ENCODE measurements at regions not wholly inside any gene's neighbourhood (a gene's known extent, or its start where the extent isn't known, plus 50 kb on each side); places are given as distances from the start of the nearest gene placed in this dataset.

- no peaks in the 10 kb centered on the region for H3F3A ChIP-seq (ENCODE audit: insufficient read depth, low read length, poor library complexity, severe bottlenecking)
- no peak overlapping the region for H3K4me2 ChIP-seq (ENCODE audit: low read length)
- no peaks in the 10 kb centered on the region for H3K36me3 ChIP-seq (ENCODE audit: insufficient read depth, low read length)
- no peaks in the 10 kb centered on the region for H3K79me2 ChIP-seq (replicated peaks; ENCODE audit: insufficient read depth, low read length)
- no peaks in the 10 kb centered on the region for H3K27me3 ChIP-seq (ENCODE audit: insufficient read depth, low read depth, low read length)
- H3K9me2 ChIP-seq (ENCODE audit: insufficient read depth, low read length), result no peaks in the 10 kb centered on the region
- H3K27ac ChIP-seq (ENCODE audit: low read length), result no peak overlapping the region
- no peak overlapping the region for H3K4me3 ChIP-seq (ENCODE audit: low read length)
- H2AFZ ChIP-seq (ENCODE audit: low read depth, low read length), result no peak overlapping the region
- TF ChIP-seq POLR2AphosphoS5 (IDR thresholded peaks at IDR 0.05), result no peak
- no peak for TF ChIP-seq RAD21 (conservative IDR thresholded peaks at IDR 0.05)
- TF ChIP-seq REST (IDR thresholded peaks at IDR 0.05; ENCODE audit: borderline replicate concordance), result no peak
- no peak for TF ChIP-seq CTCF (IDR thresholded peaks at IDR 0.05; ENCODE audit: poor library complexity, severe bottlenecking)
- TF ChIP-seq MXI1 (conservative IDR thresholded peaks at IDR 0.05; ENCODE audit: poor library complexity, severe bottlenecking), result no peak
- no peak for TF ChIP-seq TAF1 (IDR thresholded peaks at IDR 0.05; ENCODE audit: low read depth)
- no peak for TF ChIP-seq EP300 (conservative IDR thresholded peaks at IDR 0.05; ENCODE audit: poor library complexity, severe bottlenecking)
- no peak for TF ChIP-seq SMC3 (conservative IDR thresholded peaks at IDR 0.05; ENCODE audit: poor library complexity)
- TF ChIP-seq EZH2 (IDR thresholded peaks at IDR 0.05; ENCODE audit: borderline replicate concordance, insufficient read depth, low read length, poor library complexity, severe bottlenecking), result no peak
- no peaks in the 10 kb centered on the region for H3K9me3 ChIP-seq (ENCODE audit: low read length)
- no peak overlapping the region for H3K9ac ChIP-seq (ENCODE audit: low read length)
- H4K20me1 ChIP-seq (ENCODE audit: insufficient read depth), result no peaks in the 10 kb centered on the region
These were observed 625.9 kb upstream of the CADM1 start for GRCh38 chr11:116130122-116130521.

- H2AFZ ChIP-seq (ENCODE audit: low read depth, low read length), result no peak overlapping the region
- H3K9me2 ChIP-seq (ENCODE audit: insufficient read depth, low read length), result no peaks in the 10 kb centered on the region
- H3K4me2 ChIP-seq (ENCODE audit: low read length), result no peak overlapping the region
- no peak overlapping the region for H3K27ac ChIP-seq (ENCODE audit: low read length)
- no peaks in the 10 kb centered on the region for H3K27me3 ChIP-seq (ENCODE audit: insufficient read depth, low read depth, low read length)
- no peak overlapping the region for H3K9ac ChIP-seq (ENCODE audit: low read length)
- no peaks in the 10 kb centered on the region for H3F3A ChIP-seq (ENCODE audit: insufficient read depth, low read length, poor library complexity, severe bottlenecking)
- H3K4me3 ChIP-seq (ENCODE audit: low read length), result no peak overlapping the region
- no peaks in the 10 kb centered on the region for H3K79me2 ChIP-seq (replicated peaks; ENCODE audit: insufficient read depth, low read length)
- H3K36me3 ChIP-seq (ENCODE audit: insufficient read depth, low read length), result no peaks in the 10 kb centered on the region
- no peaks in the 10 kb centered on the region for H4K20me1 ChIP-seq (ENCODE audit: insufficient read depth)
- no peak for TF ChIP-seq SMC3 (conservative IDR thresholded peaks at IDR 0.05; ENCODE audit: poor library complexity)
- TF ChIP-seq REST (IDR thresholded peaks at IDR 0.05; ENCODE audit: borderline replicate concordance), result no peak
- no peak for TF ChIP-seq TAF1 (IDR thresholded peaks at IDR 0.05; ENCODE audit: low read depth)
- TF ChIP-seq CTCF (IDR thresholded peaks at IDR 0.05; ENCODE audit: poor library complexity, severe bottlenecking), result no peak
- no peak for TF ChIP-seq EZH2 (IDR thresholded peaks at IDR 0.05; ENCODE audit: borderline replicate concordance, insufficient read depth, low read length, poor library complexity, severe bottlenecking)
- TF ChIP-seq MXI1 (conservative IDR thresholded peaks at IDR 0.05; ENCODE audit: poor library complexity, severe bottlenecking), result no peak
- TF ChIP-seq RAD21 (conservative IDR thresholded peaks at IDR 0.05), result no peak
- no peak for TF ChIP-seq EP300 (conservative IDR thresholded peaks at IDR 0.05; ENCODE audit: poor library complexity, severe bottlenecking)
- no peak for TF ChIP-seq POLR2AphosphoS5 (IDR thresholded peaks at IDR 0.05)
- no peaks in the 10 kb centered on the region for H3K9me3 ChIP-seq (ENCODE audit: low read length)
These were observed 625.2 kb upstream of the CADM1 start for GRCh38 chr11:116129456-116129855.

Measured in neural cell (in vitro differentiated cells).